ENCODE measurements at regions not wholly inside any gene's neighbourhood (a gene's known extent, or its start where the extent isn't known, plus 50 kb on each side); places are given as distances from the start of the nearest gene placed in this dataset.

GRCh38 chr12:74066476-74066875 is 471.2 kb upstream of the ATXN7L3B start:
- no peaks in the 10 kb centered on the region for H3K27me3 Mint-ChIP-seq
- H3K9me3 Mint-ChIP-seq = peaks cover 2% of the 10 kb centered on the region
- H3K4me3 Mint-ChIP-seq = no peak overlapping the region
- no peaks in the 10 kb centered on the region for H3K36me3 Mint-ChIP-seq
- H3K4me1 Mint-ChIP-seq = no peaks in the 10 kb centered on the region
- no peak for ATAC-seq
- H3K27ac Mint-ChIP-seq = no peak overlapping the region

GRCh38 chr12:74071182-74071581 is 466.5 kb upstream of the ATXN7L3B start:
- Mint-ChIP-seq H3K4me1 (no peaks in the 10 kb centered on the region), H3K4me3 (no peak overlapping the region), H3K9me3 (peaks cover 10% of the 10 kb centered on the region), H3K36me3 (no peaks in the 10 kb centered on the region), H3K27me3 (no peaks in the 10 kb centered on the region), H3K27ac (no peak overlapping the region)
- no peak for ATAC-seq

GRCh38 chr12:74076918-74077317 is 460.7 kb upstream of the ATXN7L3B start:
- ATAC-seq = no peak
- no peaks in the 10 kb centered on the region for H3K27me3 Mint-ChIP-seq
- no peaks in the 10 kb centered on the region for H3K36me3 Mint-ChIP-seq

GRCh38 chr12:74105434-74105833 is 432.2 kb upstream of the ATXN7L3B start:
- Mint-ChIP-seq H3K9me3 (peaks cover 3% of the 10 kb centered on the region), H3K27me3 (no peaks in the 10 kb centered on the region), H3K36me3 (no peaks in the 10 kb centered on the region), H3K4me3 (no peak overlapping the region), H3K27ac (no peak overlapping the region), H3K4me1 (no peaks in the 10 kb centered on the region)
- ATAC-seq = no peak

More at GRCh38 chr12:74076918-74077317, 460.7 kb upstream of the ATXN7L3B start:
- Mint-ChIP-seq H3K4me1 (no peaks in the 10 kb centered on the region), H3K27ac (no peak overlapping the region), H3K4me3 (no peak overlapping the region), H3K9me3 (peaks cover 10% of the 10 kb centered on the region)

- Mint-ChIP-seq H3K36me3 (no peaks in the 10 kb centered on the region), H3K9me3 (no peaks in the 10 kb centered on the region), H3K4me3 (no peak overlapping the region), H3K27ac (no peak overlapping the region), H3K27me3 (no peaks in the 10 kb centered on the region), H3K4me1 (no peaks in the 10 kb centered on the region)
- no peak for ATAC-seq
These were observed 428.9 kb upstream of the ATXN7L3B start for GRCh38 chr12:74108729-74109128.

- Mint-ChIP-seq H3K27ac (no peak overlapping the region), H3K36me3 (no peaks in the 10 kb centered on the region), H3K27me3 (no peaks in the 10 kb centered on the region), H3K4me1 (no peaks in the 10 kb centered on the region), H3K9me3 (peaks cover 3% of the 10 kb centered on the region), H3K4me3 (no peak overlapping the region)
- peak; percentile 45 for ATAC-seq
These were observed 425.8 kb upstream of the ATXN7L3B start for GRCh38 chr12:74111688-74112360.

GRCh38 chr12:74119811-74120362 is 417.7 kb upstream of the ATXN7L3B start:
- Mint-ChIP-seq H3K27ac (no peak overlapping the region), H3K4me1 (no peaks in the 10 kb centered on the region), H3K9me3 (no peaks in the 10 kb centered on the region), H3K4me3 (no peak overlapping the region), H3K36me3 (no peaks in the 10 kb centered on the region), H3K27me3 (no peaks in the 10 kb centered on the region)
- ATAC-seq = no peak

- Mint-ChIP-seq H3K4me3 (no peak overlapping the region), H3K27ac (no peak overlapping the region), H3K4me1 (no peaks in the 10 kb centered on the region), H3K27me3 (no peaks in the 10 kb centered on the region), H3K9me3 (no peaks in the 10 kb centered on the region), H3K36me3 (no peaks in the 10 kb centered on the region)
- ATAC-seq = no peak
These were observed 417.0 kb upstream of the ATXN7L3B start for GRCh38 chr12:74120644-74121043.

GRCh38 chr12:74129702-74130101 is 407.9 kb upstream of the ATXN7L3B start:
- no peak overlapping the region for H3K27ac Mint-ChIP-seq
- no peaks in the 10 kb centered on the region for H3K4me1 Mint-ChIP-seq
- ATAC-seq = no peak
- peaks cover 12% of the 10 kb centered on the region for H3K9me3 Mint-ChIP-seq
- no peak overlapping the region for H3K4me3 Mint-ChIP-seq
- H3K36me3 Mint-ChIP-seq = no peaks in the 10 kb centered on the region
- H3K27me3 Mint-ChIP-seq = no peaks in the 10 kb centered on the region

- Mint-ChIP-seq H3K27ac (no peak overlapping the region), H3K4me1 (no peaks in the 10 kb centered on the region), H3K27me3 (no peaks in the 10 kb centered on the region), H3K9me3 (no peaks in the 10 kb centered on the region), H3K36me3 (no peaks in the 10 kb centered on the region), H3K4me3 (no peak overlapping the region)
- no peak for ATAC-seq
These were observed 393.2 kb upstream of the ATXN7L3B start for GRCh38 chr12:74144396-74144795.

GRCh38 chr12:74145328-74145727 is 392.3 kb upstream of the ATXN7L3B start:
- no peak overlapping the region for H3K4me3 Mint-ChIP-seq
- no peaks in the 10 kb centered on the region for H3K9me3 Mint-ChIP-seq
- no peak for ATAC-seq
- no peaks in the 10 kb centered on the region for H3K4me1 Mint-ChIP-seq
- H3K27me3 Mint-ChIP-seq = no peaks in the 10 kb centered on the region
- no peak overlapping the region for H3K27ac Mint-ChIP-seq
- H3K36me3 Mint-ChIP-seq = no peaks in the 10 kb centered on the region

GRCh38 chr12:74148849-74149248 is 388.8 kb upstream of the ATXN7L3B start:
- Mint-ChIP-seq H3K4me1 (no peaks in the 10 kb centered on the region), H3K36me3 (no peaks in the 10 kb centered on the region), H3K27ac (no peak overlapping the region), H3K27me3 (no peaks in the 10 kb centered on the region), H3K9me3 (no peaks in the 10 kb centered on the region), H3K4me3 (no peak overlapping the region)
- ATAC-seq = no peak

- Mint-ChIP-seq H3K9me3 (no peaks in the 10 kb centered on the region), H3K27me3 (no peaks in the 10 kb centered on the region), H3K27ac (no peak overlapping the region), H3K4me3 (no peak overlapping the region), H3K4me1 (no peaks in the 10 kb centered on the region), H3K36me3 (no peaks in the 10 kb centered on the region)
- no peak for ATAC-seq
These were observed 385.3 kb upstream of the ATXN7L3B start for GRCh38 chr12:74152370-74152769.

- ATAC-seq = no peak
- peaks cover 7% of the 10 kb centered on the region for H3K9me3 Mint-ChIP-seq
- H3K27me3 Mint-ChIP-seq = no peaks in the 10 kb centered on the region
- no peak overlapping the region for H3K4me3 Mint-ChIP-seq
- no peak overlapping the region for H3K27ac Mint-ChIP-seq
- H3K36me3 Mint-ChIP-seq = no peaks in the 10 kb centered on the region
- H3K4me1 Mint-ChIP-seq = no peaks in the 10 kb centered on the region
These were observed 371.5 kb upstream of the ATXN7L3B start for GRCh38 chr12:74166096-74166495.

GRCh38 chr12:74169607-74170006 is 368.0 kb upstream of the ATXN7L3B start:
- Mint-ChIP-seq H3K4me1 (no peaks in the 10 kb centered on the region), H3K27me3 (no peaks in the 10 kb centered on the region), H3K4me3 (no peak overlapping the region), H3K36me3 (no peaks in the 10 kb centered on the region), H3K27ac (no peak overlapping the region), H3K9me3 (peaks cover 10% of the 10 kb centered on the region)
- no peak for ATAC-seq

- Mint-ChIP-seq H3K27me3 (no peaks in the 10 kb centered on the region), H3K4me1 (no peaks in the 10 kb centered on the region), H3K36me3 (no peaks in the 10 kb centered on the region), H3K27ac (no peak overlapping the region), H3K4me3 (no peak overlapping the region), H3K9me3 (peaks cover 13% of the 10 kb centered on the region)
- no peak for ATAC-seq
These were observed 366.8 kb upstream of the ATXN7L3B start for GRCh38 chr12:74170645-74171477.

Measured in stimulated activated memory B cell treated with anti-CD40 and anti-IgM and Interleukin-4, amounts not matched to agents 10 μg/mL and 1 μg/mL and 100 μg/mL, for 72 hours (primary cell).